DND-41 (cell line): ENCODE measurements at regions not wholly inside any gene's neighbourhood (a gene's known extent, or its start where the extent isn't known, plus 50 kb on each side); places are given as distances from the start of the nearest gene placed in this dataset.

Source experiments
- ATAC-seq: fragments of 200-7000 bp; cut with Tn5 transposase; 3 replicates; pipeline ENCODE4 v1.9.1; 2021; ENCODE audit warnings: low read depth; ENCODE audit not compliant: insufficient read depth
- DNase-seq: peaks from one replicate; pipeline ENCODE4 v3.0.0-alpha.2; 2020
- H2AFZ ChIP-seq: 2 replicates; pipeline ENCODE4 v1.6.0; 2012; ENCODE audit warnings: low read depth, low read length
- H3K27ac ChIP-seq: 2 replicates; pipeline ENCODE4 v1.5.1; 2012; ENCODE audit warnings: low read length, inconsistent platforms
- H3K27me3 ChIP-seq: fragments of 200-600 bp; sonication (generic); 2 replicates; pipeline ENCODE4 v1.6.0; 2012; ENCODE audit warnings: low read length, mild to moderate bottlenecking, inconsistent platforms; ENCODE audit not compliant: insufficient read depth, poor library complexity
- H3K36me3 ChIP-seq: 2 replicates; pipeline ENCODE4 v1.5.1; 2012; ENCODE audit warnings: low read length, inconsistent platforms; ENCODE audit not compliant: insufficient read depth
- H3K4me1 ChIP-seq: 2 replicates; pipeline ENCODE4 v1.5.1; 2012; ENCODE audit warnings: mild to moderate bottlenecking, low read length; ENCODE audit not compliant: insufficient read depth
- H3K4me2 ChIP-seq: 2 replicates; pipeline ENCODE4 v1.6.0; 2012; ENCODE audit warnings: mild to moderate bottlenecking, moderate library complexity, low read length, inconsistent platforms; ENCODE audit not compliant: insufficient read depth
- H3K4me3 ChIP-seq, 2 experiments: fragments of 200-600 bp in 1 of 2; shearing (Covaris generic) in 1 of 2; 2 replicates each; pipeline ENCODE4 v1.5.1; 2012 to 2016; ENCODE audit warnings: inconsistent platforms in 2 of 2, low read length in 2 of 2, mild to moderate bottlenecking in 2 of 2, low read depth in 1 of 2, moderate library complexity in 1 of 2
- H3K79me2 ChIP-seq: 2 replicates; pipeline ENCODE4 v1.6.0; 2012; ENCODE audit warnings: low read length, inconsistent platforms; ENCODE audit not compliant: insufficient read depth
- H3K9ac ChIP-seq: 2 replicates; pipeline ENCODE4 v1.6.0; 2012; ENCODE audit warnings: low read depth, mild to moderate bottlenecking, inconsistent platforms, low read length, moderate library complexity
- H3K9me3 ChIP-seq: 2 replicates; pipeline ENCODE4 v1.5.1; 2012; ENCODE audit warnings: low read length, moderate library complexity, mild to moderate bottlenecking, inconsistent platforms; ENCODE audit not compliant: insufficient read depth, severe bottlenecking
- H4K20me1 ChIP-seq: 2 replicates; pipeline ENCODE4 v1.6.0; 2012; ENCODE audit warnings: low read length; ENCODE audit not compliant: insufficient read depth
- EZH2 ChIP-seq: IDR thresholded peaks from 3 replicates; pipeline ENCODE4 v1.6.1; 2012; ENCODE audit warnings: borderline replicate concordance, low read depth, mild to moderate bottlenecking, moderate library complexity, low read length, inconsistent platforms; ENCODE audit not compliant: severe bottlenecking
- TF ChIP-seq, protein P1 (sequence below): IDR thresholded peaks from 2 replicates; pipeline ENCODE4 v1.5.1; 2012; ENCODE audit warnings: borderline replicate concordance, low read length, moderate library complexity, mild to moderate bottlenecking; ENCODE audit not compliant: poor library complexity, severe bottlenecking; ENCODE audit errors: extremely low read depth

DNA sequence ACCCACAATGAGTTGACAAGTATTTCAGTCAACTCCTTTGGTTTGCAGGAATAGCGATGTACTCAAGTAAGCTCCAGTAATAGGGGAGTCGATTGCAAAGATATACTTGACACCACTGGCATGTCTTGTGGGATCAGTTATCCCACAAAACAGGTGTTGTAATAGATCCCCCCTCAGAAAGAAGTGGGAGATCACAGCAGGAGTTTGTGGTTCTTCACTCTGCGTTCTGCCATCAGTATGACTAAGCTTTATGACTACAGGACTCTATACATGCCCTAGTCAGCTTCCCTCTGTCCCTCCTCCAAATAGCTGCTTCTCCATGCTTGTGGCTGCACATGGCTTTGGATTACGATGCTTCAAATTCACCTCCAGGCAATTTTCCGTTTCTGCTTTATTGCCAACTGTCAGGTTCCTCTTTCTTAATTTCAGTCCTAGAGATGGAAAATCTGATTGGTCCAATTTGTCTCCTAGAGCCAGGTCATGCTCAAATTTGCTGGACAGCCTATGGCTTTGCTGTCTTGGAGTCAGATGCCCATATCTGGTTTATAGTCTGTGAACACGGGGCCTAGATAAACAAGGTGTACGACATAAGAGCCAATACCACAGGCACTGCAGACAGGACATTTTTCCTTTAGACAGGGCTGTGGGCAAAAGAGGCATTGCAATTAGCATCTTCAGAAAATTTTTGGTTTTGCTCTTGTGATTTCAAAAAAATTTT is 221.7 kb downstream of the PAX3 start:
- H2AFZ ChIP-seq = no peak overlapping the region
- ATAC-seq (no peak), DNase-seq (no peak)
- H3K9me3 ChIP-seq = no peaks in the 10 kb centered on the region
- H3K4me2 ChIP-seq = no peak overlapping the region
- TF ChIP-seq, protein P1, sequence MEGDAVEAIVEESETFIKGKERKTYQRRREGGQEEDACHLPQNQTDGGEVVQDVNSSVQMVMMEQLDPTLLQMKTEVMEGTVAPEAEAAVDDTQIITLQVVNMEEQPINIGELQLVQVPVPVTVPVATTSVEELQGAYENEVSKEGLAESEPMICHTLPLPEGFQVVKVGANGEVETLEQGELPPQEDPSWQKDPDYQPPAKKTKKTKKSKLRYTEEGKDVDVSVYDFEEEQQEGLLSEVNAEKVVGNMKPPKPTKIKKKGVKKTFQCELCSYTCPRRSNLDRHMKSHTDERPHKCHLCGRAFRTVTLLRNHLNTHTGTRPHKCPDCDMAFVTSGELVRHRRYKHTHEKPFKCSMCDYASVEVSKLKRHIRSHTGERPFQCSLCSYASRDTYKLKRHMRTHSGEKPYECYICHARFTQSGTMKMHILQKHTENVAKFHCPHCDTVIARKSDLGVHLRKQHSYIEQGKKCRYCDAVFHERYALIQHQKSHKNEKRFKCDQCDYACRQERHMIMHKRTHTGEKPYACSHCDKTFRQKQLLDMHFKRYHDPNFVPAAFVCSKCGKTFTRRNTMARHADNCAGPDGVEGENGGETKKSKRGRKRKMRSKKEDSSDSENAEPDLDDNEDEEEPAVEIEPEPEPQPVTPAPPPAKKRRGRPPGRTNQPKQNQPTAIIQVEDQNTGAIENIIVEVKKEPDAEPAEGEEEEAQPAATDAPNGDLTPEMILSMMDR = no peak
- no peak for TF ChIP-seq EZH2
- no peaks in the 10 kb centered on the region for H3K79me2 ChIP-seq
- no peaks in the 10 kb centered on the region for H3K4me1 ChIP-seq
- no peaks in the 10 kb centered on the region for H3K27me3 ChIP-seq
- no peaks in the 10 kb centered on the region for H3K36me3 ChIP-seq
- no peak overlapping the region for H3K4me3 ChIP-seq
- no peaks in the 10 kb centered on the region for H4K20me1 ChIP-seq
- no peak overlapping the region for H3K9ac ChIP-seq
- no peak overlapping the region for H3K27ac ChIP-seq

DNA sequence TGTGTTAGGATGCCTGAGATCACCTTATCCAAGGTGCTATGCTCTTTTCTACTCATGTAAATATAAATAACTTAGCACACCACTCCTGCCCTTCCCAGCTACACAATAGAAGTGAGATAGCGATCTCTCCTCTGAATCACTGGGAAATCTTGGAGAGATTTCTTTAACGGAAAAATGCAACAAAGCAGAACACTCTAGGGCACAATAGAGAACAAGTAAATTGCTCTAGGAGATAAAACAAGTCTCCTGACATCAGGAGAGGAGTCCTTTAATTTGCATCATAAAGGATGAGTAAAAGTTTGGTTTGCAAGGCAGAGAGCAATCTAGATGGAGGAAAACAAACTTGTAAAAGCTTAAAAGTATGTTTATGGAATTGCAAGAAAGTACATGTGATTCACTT is 224.1 kb downstream of the PAX3 start:
- TF ChIP-seq, protein P1 = no peak
- TF ChIP-seq EZH2 = no peak
- H3K4me1 ChIP-seq = no peaks in the 10 kb centered on the region

DNA sequence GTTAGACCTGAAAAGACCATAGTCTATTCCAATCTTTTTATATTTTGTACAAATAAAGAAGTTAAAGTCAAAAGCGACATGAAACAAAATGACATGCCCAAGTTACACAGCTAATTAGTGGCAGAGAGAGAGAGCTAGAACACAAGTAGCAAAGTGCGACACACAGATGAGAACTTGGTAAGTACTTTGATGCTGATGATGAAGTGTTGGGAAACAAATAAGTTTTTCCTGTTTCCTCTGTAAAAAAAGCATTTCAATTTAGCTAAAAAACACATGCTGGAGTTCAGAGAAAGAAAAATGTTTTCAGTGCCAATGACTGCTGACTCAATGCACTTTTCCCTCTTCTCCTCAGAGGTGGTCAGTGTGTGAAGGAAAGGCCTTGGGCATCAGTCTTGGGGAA is 226.9 kb downstream of the PAX3 start:
- Histone ChIP-seq H3K27ac (no peak overlapping the region), H3K27me3 (no peaks in the 10 kb centered on the region), H3K36me3 (no peaks in the 10 kb centered on the region), H3K9ac (no peak overlapping the region), H2AFZ (no peak overlapping the region), H3K4me3 (no peak overlapping the region), H3K9me3 (no peaks in the 10 kb centered on the region), H3K79me2 (no peaks in the 10 kb centered on the region), H3K4me1 (no peaks in the 10 kb centered on the region), H4K20me1 (no peaks in the 10 kb centered on the region), H3K4me2 (no peak overlapping the region)
- DNase-seq = no peak
- no peak for TF ChIP-seq EZH2
- TF ChIP-seq, protein P1 = no peak
- no peak for ATAC-seq

More for the DNA sequence above, 224.1 kb downstream of the PAX3 start:
- H3K9ac ChIP-seq = no peak overlapping the region
- H3K4me3 ChIP-seq = no peak overlapping the region
- no peaks in the 10 kb centered on the region for H3K9me3 ChIP-seq
- H4K20me1 ChIP-seq = no peaks in the 10 kb centered on the region
- H2AFZ ChIP-seq = no peak overlapping the region
- H3K4me2 ChIP-seq = no peak overlapping the region
- no peaks in the 10 kb centered on the region for H3K36me3 ChIP-seq
- H3K79me2 ChIP-seq = no peaks in the 10 kb centered on the region
- H3K27ac ChIP-seq = no peak overlapping the region
- ATAC-seq (no peak), DNase-seq (no peak)
- H3K27me3 ChIP-seq = no peaks in the 10 kb centered on the region
